GM12892 (cell line): ENCODE measurements at regions not wholly inside any gene's neighbourhood (a gene's known extent, or its start where the extent isn't known, plus 50 kb on each side); places are given as distances from the start of the nearest gene placed in this dataset.

Experiments
- POLR2A ChIP-seq: IDR thresholded peaks from 2 replicates; pipeline ENCODE4 v1.6.1; 2011; ENCODE audit warnings: low read depth, low read length, control low read depth
- TAF1 ChIP-seq: IDR thresholded peaks from 2 replicates; pipeline ENCODE4 v1.6.1; 2011; ENCODE audit warnings: low read depth, mild to moderate bottlenecking, control low read depth, low read length, borderline replicate concordance

DNA sequence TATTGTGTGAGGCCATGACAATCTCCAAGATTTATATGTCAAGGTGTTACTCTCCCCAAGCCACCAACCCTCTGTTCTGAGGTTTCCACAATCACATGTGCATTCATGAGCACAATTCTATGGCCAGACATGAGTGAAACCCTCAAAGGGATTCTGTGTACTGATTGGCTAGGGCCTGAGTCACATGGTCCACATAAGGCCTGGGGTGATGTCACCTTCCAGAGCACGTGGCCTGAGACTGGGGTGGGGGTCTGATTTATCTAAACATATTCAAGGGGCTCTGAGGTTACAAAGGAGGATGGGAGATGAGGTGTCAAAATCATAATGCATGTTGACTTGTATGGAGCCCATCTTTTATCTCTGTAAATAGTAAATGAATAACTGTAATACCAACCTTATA, 1369.9 kb upstream of the TMEM132C start:
- TF ChIP-seq POLR2A (no peak), TAF1 (no peak)
